ENCODE measurements at regions not wholly inside any gene's neighbourhood (a gene's known extent, or its start where the extent isn't known, plus 50 kb on each side); places are given as distances from the start of the nearest gene placed in this dataset.

DNA sequence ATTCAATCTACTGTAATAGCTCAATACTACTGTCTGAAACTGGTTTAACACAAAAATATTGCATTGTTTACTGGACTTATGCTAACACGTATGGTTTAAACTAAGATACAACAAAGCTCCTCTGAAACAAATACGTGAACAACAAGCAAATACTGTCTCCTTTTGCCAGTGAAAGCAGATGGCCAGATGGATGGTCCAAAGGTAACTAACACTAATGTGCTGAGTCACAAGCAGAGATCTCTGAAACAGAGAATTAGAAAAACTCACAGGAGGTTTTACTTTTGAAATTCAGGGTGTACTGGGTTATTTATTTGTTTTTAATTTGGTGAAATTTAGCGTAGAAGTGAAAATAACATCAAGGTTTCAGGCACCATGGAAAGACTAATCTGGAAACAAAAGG lies 124.3 kb upstream of the SOX4 start:
- H3K4me3 ChIP-seq (ENCODE audit: low read length) = no peak overlapping the region
- no peak for TF ChIP-seq ZNF274 (IDR thresholded peaks at IDR 0.05; ENCODE audit: low read depth, low read length)

DNA sequence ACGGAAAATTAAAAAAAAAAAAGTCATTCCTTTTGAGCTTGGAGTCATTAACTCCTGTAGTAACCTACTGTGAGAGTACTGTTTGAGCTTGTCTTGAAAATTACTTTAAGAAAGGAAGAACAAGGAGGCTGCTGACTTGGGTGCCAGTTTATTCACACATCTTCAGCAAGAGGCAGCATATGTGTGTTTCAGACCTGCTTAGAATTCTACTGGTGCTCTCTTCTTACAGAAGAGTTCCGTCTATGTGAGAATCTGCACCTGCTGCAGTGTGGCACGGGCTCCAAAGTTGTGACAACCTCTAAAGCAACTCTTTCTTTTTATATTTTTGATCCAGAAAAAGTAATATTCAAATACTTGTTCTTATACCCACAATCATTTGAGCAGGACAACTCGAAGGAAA lies 117.4 kb upstream of the SOX4 start:
- TF ChIP-seq ZNF274 (IDR thresholded peaks at IDR 0.05; ENCODE audit: low read depth, low read length) = no peak

DNA sequence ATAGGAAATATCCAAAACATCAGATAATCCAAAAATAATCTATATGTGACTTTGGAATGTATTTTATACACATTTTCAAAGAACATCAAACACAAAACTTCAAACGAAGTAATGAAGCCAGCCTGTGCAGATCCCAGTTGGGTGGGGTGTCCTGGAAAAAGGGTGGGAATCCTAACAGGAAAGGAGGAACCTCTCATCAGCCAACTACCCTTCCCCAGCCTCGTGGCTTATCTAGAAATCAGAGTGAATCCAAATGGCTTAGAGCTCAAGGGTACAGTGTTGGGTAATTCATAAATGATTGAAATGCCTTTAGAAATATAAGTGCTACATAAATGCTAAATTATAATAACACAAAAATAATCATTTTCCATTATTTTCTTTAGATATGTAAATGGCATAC lies 115.1 kb upstream of the SOX4 start:
- no peak for TF ChIP-seq ZNF274 (IDR thresholded peaks at IDR 0.05; ENCODE audit: low read depth, low read length)
- no peak overlapping the region for H3K4me3 ChIP-seq (ENCODE audit: low read length)

More for the DNA sequence above, 117.4 kb upstream of the SOX4 start:
- no peak overlapping the region for H3K4me3 ChIP-seq (ENCODE audit: low read length)

DNA sequence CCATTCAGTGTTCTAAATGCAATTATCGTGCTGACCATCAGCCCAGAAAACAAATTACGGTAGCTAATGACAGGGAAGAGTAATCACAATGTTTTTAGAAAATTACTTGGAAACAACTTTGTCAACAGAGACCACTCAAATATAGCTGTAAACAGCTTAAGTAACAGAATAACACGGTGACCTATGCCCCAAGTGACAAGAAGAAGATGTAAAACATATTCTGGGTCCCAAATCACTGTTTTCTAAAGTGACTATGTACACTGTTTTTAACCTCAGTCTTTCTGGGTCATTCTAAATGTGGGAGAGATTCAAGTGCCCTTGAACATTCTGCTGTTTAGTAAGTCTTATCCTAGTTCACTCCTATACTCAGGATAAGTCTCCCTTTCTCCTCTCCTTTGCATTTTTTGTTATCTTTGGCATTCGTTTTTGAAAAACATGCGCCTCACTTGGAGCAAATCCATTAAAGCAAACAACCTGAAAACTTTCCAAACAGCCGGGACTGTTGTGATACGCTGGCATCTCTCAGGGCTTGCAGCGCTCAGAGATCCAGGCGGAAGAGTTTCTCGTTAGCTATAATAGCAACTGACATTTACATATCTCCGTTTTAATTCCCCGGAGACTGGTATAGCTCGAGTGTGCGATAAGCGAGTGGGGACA lies 114.5 kb upstream of the SOX4 start:
- no peak overlapping the region for H3K4me3 ChIP-seq (ENCODE audit: low read length)
- no peak for TF ChIP-seq ZNF274 (IDR thresholded peaks at IDR 0.05; ENCODE audit: low read depth, low read length)

DNA sequence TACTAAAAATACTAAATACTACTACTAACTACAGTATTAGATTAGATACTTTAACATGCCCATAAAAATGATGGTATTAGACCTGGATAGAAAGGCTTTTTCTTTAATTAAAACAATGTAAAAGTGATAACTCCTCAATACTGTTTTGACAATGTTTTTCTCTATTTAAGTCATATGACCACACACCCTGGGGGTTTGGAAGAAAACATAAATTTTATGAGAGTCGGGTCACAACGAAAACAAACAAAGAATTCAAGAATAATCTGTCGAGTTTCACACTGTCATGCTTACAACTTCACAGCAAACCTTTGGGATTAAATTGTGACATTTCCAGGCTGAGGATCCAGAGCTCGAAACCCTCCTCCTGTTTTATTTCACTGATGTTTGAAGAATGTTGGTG lies 107.4 kb upstream of the SOX4 start:
- no peak overlapping the region for H3K4me3 ChIP-seq (ENCODE audit: low read length)
- no peak for TF ChIP-seq ZNF274 (IDR thresholded peaks at IDR 0.05; ENCODE audit: low read depth, low read length)

DNA sequence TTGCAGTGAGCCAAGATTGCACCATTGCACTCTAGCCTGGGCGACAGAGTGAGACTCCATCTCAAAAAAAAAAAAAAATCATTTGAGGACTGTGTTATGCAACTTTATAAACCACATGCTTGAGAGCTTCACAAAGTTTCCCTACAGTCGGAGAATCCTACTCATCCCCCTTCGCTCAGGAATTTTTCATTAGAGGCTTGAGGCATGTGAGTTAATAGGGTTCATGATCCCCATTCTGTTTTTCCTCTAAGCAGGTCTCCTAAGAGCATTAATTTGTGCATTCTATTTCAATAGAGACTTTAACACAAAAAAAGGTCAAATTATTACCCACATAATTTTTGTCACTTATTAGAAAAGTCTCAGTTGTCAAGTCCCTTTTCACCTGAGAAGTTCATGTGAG lies 103.7 kb upstream of the SOX4 start:
- H3K4me3 ChIP-seq (ENCODE audit: low read length) = no peak overlapping the region
- TF ChIP-seq ZNF274 (IDR thresholded peaks at IDR 0.05; ENCODE audit: low read depth, low read length) = no peak

DNA sequence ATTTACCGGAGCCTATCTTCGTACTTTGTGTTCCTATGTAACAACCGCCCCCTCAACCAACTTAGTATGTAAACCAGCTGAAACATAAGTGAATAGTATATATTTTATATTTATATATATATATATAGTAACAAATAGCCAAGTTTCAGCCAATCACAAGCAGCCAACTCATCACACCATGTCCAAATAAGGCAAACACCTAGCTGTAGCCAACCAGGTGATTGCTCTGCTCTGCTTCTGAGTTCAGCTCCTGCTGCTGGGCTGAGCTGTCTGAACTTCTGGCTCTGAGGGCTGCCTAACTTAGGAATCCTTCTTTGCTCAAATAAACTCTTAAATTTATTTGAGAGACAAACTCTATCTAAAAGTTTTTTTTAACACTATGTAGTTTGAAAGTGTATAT lies 101.6 kb upstream of the SOX4 start:
- no peak overlapping the region for H3K4me3 ChIP-seq (ENCODE audit: low read length)
- TF ChIP-seq ZNF274 (IDR thresholded peaks at IDR 0.05; ENCODE audit: low read depth, low read length) = no peak

DNA sequence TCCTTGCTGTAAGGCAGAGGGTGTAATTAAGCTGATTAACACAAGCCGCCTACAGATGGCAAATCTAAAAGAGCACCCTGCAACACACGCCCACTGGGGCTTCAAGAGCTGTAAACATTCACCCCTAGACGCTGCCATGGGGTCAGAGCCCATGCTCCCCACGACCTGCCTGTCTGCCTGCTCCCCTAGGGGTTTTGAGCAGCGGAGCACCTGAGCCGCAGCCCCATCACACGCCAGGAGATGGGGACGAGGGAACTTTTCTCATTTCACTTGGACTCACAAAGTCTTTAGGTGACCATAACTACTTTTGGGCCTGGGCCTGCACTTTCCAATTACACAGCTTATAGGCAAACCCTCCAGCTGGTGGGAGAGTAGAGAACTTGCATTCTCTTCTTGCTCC lies 99.0 kb upstream of the SOX4 start:
- no peak overlapping the region for H3K4me3 ChIP-seq (ENCODE audit: low read length)
- TF ChIP-seq ZNF274 (IDR thresholded peaks at IDR 0.05; ENCODE audit: low read depth, low read length) = no peak

DNA sequence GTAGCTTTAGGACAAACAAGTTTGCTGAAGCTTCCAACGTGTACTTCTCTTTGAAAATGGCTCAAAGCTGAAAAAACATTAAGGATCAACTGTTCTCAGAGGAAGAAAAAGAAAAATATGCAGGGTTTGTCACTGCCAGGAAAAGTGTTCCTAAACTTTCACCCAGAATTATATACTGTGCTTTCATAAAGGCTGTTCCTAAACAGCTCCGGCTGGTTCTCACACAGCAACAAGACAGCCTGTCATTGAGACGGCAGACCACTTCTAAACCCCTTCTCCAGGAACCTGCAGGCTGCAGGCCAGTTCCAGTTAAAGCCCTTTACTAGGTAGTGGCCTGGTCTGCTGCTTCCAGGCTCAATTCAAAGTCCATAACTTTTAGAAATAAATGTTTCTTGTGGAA lies 97.4 kb upstream of the SOX4 start:
- H3K4me3 ChIP-seq (ENCODE audit: low read length) = no peak overlapping the region
- TF ChIP-seq ZNF274 (IDR thresholded peaks at IDR 0.05; ENCODE audit: low read depth, low read length) = no peak

DNA sequence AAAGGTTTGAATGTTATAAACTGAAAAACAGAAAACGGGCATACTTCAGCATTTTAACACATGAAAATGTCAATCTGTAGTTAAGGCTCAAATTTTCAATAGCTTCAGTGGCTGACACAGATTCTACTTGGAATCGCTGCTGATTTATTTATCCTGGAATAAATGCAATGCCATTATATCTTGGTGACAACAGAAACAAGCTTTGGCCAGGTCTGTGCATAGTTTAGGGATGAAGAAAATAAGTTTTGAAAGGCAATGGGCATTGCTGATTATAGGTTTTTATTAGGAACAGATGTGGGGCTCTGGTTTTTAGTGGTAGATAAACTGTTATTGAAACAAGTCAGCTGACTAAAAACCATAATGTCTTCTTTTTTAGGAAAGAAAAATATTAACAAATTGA lies 96.8 kb upstream of the SOX4 start:
- TF ChIP-seq ZNF274 (IDR thresholded peaks at IDR 0.05; ENCODE audit: low read depth, low read length) = no peak
- H3K4me3 ChIP-seq (ENCODE audit: low read length) = no peak overlapping the region

DNA sequence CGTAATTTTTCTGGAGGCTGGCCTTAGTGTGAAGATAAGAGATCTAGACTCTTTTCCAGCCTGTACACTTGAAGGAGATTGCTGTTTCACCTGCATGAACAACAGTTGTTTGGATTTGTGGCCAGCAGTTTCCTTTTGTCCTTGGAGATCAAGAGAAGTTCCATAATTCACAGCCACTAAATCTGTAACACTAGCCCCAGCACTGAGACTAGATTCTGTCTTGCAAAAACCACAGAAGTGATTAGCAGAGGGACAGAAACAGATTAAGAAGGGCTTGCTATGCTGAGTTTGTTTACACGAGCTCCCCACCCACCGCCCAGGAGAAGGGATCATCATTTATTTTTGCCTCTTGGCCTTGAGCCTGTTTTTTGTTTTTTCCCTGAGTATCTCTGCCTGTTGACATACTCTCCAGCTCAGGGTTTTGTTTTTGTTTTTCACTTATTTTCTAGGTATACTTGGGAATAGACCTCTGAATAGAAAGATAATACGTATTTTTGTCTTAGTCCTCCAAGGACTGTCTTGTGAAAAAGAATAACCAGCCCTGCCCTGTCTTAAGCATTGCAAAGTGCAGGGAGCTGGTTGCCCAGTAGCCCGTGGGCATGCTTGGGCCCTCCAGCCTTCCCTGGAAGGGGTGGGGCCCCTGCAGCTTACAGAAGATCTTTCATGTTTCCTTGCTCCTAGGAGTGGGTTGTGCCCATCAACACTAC lies 93.1 kb upstream of the SOX4 start:
- TF ChIP-seq ZNF274 (IDR thresholded peaks at IDR 0.05; ENCODE audit: low read depth, low read length) = no peak
- no peak overlapping the region for H3K4me3 ChIP-seq (ENCODE audit: low read length)

DNA sequence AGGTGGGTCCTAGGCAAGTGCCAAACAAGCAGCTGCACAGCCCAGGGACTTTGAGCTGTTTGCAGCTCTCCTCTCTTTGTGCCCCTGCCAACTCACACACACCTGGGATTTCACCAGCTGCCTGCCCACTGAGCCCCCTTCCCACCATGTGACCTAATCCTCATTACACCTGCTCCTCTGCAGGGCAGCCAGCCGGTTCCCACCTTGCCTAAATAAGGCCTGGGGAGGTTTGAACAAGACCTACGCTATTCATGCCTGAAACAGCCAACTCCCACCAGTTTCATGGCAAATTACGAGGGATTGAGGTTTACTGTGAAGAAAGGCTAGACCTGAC lies 92.6 kb upstream of the SOX4 start:
- no peak overlapping the region for H3K4me3 ChIP-seq (ENCODE audit: low read length)
- no peak for TF ChIP-seq ZNF274 (IDR thresholded peaks at IDR 0.05; ENCODE audit: low read depth, low read length)

DNA sequence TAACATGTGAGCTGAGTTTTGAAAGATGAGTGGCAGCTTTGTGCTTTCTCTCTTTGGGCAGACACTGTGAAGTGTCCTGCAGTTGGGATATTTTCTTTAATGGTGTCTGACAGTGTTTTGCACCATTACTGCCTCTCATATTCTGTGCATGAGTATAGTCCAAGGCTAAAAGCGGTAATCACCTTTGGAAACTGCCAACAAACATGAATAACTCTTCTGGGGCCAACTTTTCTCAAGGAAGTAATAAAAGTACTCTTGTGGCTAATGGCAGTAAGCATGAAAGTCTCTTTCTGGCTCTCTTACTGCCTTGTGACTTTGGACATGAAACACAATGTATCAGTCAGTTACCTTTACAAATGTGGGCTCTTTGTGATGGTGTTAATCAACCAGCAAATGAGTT lies 91.7 kb upstream of the SOX4 start:
- TF ChIP-seq ZNF274 (IDR thresholded peaks at IDR 0.05; ENCODE audit: low read depth, low read length) = no peak
- H3K4me3 ChIP-seq (ENCODE audit: low read length) = no peak overlapping the region

DNA sequence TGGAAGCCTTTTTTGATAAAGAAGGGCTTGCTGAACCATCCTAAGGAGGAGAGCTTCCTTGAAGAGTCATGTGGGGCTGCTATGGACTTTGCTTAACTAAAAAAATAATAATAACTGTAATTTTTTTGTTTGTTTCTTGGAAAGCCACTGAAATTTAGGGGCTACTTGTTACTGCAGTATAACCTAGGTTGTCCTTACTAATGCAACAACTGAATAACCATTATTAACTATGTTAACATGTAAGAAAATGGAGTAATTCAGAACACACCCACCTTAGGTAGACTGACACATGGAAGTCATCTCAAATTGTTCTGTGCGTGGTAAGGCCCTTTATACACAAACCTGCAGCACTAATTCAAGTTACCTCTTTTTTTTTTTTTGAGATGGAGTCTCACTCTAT lies 90.9 kb upstream of the SOX4 start:
- no peak for TF ChIP-seq ZNF274 (IDR thresholded peaks at IDR 0.05; ENCODE audit: low read depth, low read length)
- H3K4me3 ChIP-seq (ENCODE audit: low read length) = no peak overlapping the region

DNA sequence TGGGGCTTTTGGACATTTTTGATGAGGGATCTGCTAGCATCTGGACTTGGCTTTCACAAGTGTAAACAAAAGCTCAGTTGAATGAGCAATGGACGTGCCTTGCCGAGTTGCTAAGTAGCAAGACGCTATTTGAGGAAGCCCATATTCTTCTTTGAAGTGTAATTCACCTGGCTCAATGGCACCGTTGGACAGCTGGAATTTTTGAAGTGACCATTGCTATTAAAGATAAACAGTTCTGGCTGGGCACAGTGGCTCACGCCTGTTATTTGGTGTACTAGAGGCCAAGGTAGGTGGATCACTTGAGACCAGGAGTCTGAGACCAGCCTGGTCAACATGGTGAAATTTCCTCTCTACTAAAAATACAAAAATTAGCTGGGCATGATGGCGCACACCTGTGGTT lies 88.8 kb upstream of the SOX4 start:
- no peak for TF ChIP-seq ZNF274 (IDR thresholded peaks at IDR 0.05; ENCODE audit: low read depth, low read length)
- no peak overlapping the region for H3K4me3 ChIP-seq (ENCODE audit: low read length)

DNA sequence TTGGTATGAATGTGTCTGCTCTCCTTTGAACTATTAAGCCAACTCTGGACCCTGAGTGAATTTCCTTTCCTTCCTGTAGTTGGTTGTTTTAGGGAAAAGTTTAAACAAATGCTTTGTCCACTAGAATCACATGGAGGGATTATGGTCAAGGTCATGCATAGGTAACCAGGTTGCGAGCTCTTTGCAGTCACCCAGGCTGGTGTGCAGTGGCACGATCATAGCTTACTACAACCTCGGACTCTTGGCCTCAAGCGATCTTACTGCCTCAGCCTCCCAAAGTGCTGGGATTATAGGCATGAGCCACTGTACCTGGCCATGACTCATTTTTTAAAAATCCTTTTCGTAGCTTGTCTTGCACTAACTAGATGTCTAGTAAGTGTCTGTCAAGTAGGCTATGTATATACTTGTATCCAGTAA lies 88.0 kb upstream of the SOX4 start:
- no peak overlapping the region for H3K4me3 ChIP-seq (ENCODE audit: low read length)
- TF ChIP-seq ZNF274 (IDR thresholded peaks at IDR 0.05; ENCODE audit: low read depth, low read length) = no peak
